ENCODE measurements at regions not wholly inside any gene's neighbourhood (a gene's known extent, or its start where the extent isn't known, plus 50 kb on each side); places are given as distances from the start of the nearest gene placed in this dataset.

GRCh38 chr2:150644298-150645067 is 157.0 kb upstream of the RND3 start:
- DNase-seq, result no peak

- no peak for DNase-seq
These were observed 155.8 kb upstream of the RND3 start for GRCh38 chr2:150643114-150643725.

GRCh38 chr2:150640039-150640438 is 152.6 kb upstream of the RND3 start:
- DNase-seq, result no peak

- no peak for DNase-seq
These were observed 151.9 kb upstream of the RND3 start for GRCh38 chr2:150639383-150639782.

GRCh38 chr2:150631236-150631821 is 143.9 kb upstream of the RND3 start:
- no peak for DNase-seq

GRCh38 chr2:150630587-150631235 is 143.2 kb upstream of the RND3 start:
- peak; percentile 7 for DNase-seq

GRCh38 chr2:150627526-150627925 is 140.1 kb upstream of the RND3 start:
- no peak for DNase-seq

GRCh38 chr2:150626934-150627411 is 139.5 kb upstream of the RND3 start:
- no peak for DNase-seq

- DNase-seq, result no peak
These were observed 138.3 kb upstream of the RND3 start for GRCh38 chr2:150625741-150626140.

GRCh38 chr2:150625303-150625702 is 137.8 kb upstream of the RND3 start:
- no peak for DNase-seq

GRCh38 chr2:150624001-150624401 is 136.5 kb upstream of the RND3 start:
- peak; percentile 80 for DNase-seq

GRCh38 chr2:150621526-150622213 is 134.2 kb upstream of the RND3 start:
- no peak for DNase-seq

- DNase-seq, result no peak
These were observed 133.4 kb upstream of the RND3 start for GRCh38 chr2:150620855-150621254.

GRCh38 chr2:150620416-150620815 is 132.9 kb upstream of the RND3 start:
- DNase-seq, result no peak

- no peak for DNase-seq
These were observed 132.3 kb upstream of the RND3 start for GRCh38 chr2:150619607-150620330.

GRCh38 chr2:150618245-150618895 is 130.9 kb upstream of the RND3 start:
- no peak for DNase-seq

GRCh38 chr2:150617351-150617978 is 130.0 kb upstream of the RND3 start:
- no peak for DNase-seq

GRCh38 chr2:150612957-150613710 is 125.7 kb upstream of the RND3 start:
- DNase-seq, result no peak

GRCh38 chr2:150610670-150611279 is 123.3 kb upstream of the RND3 start:
- peak; percentile 50 for DNase-seq

All from NCI-H2171 treated with DMSO at 0.1 percent for 48 hours (cell line).